ENCODE measurements at regions not wholly inside any gene's neighbourhood (a gene's known extent, or its start where the extent isn't known, plus 50 kb on each side); places are given as distances from the start of the nearest gene placed in this dataset.

GRCh38 chr4:136314686-136315085 lies 1217.6 kb downstream of the PCDH18 start:
- DNase-seq (ENCODE audit: low read depth) = no peak
- no peak for TF ChIP-seq CTCF (IDR thresholded peaks at IDR 0.05; ENCODE audit: control insufficient read depth, insufficient read depth, low read depth, low read length, missing control alignments)
- no peak overlapping the region for H3K4me3 ChIP-seq (ENCODE audit: control insufficient read depth, low read depth, low read length)

GRCh38 chr4:136311774-136312173 lies 1220.5 kb downstream of the PCDH18 start:
- no peak for TF ChIP-seq CTCF (IDR thresholded peaks at IDR 0.05; ENCODE audit: control insufficient read depth, insufficient read depth, low read depth, low read length, missing control alignments)
- no peak for DNase-seq (ENCODE audit: low read depth)
- no peak overlapping the region for H3K4me3 ChIP-seq (ENCODE audit: control insufficient read depth, low read depth, low read length)

- no peak overlapping the region for H3K4me3 ChIP-seq (ENCODE audit: control insufficient read depth, low read depth, low read length)
- TF ChIP-seq CTCF (IDR thresholded peaks at IDR 0.05; ENCODE audit: control insufficient read depth, insufficient read depth, low read depth, low read length, missing control alignments) = no peak
- no peak for DNase-seq (ENCODE audit: low read depth)
Observed at GRCh38 chr4:136307765-136308164, 1224.5 kb downstream of the PCDH18 start.

- no peak overlapping the region for H3K4me3 ChIP-seq (ENCODE audit: control insufficient read depth, low read depth, low read length)
- no peak for DNase-seq (ENCODE audit: low read depth)
- no peak for TF ChIP-seq CTCF (IDR thresholded peaks at IDR 0.05; ENCODE audit: control insufficient read depth, insufficient read depth, low read depth, low read length, missing control alignments)
Observed at GRCh38 chr4:136306361-136306760, 1225.9 kb downstream of the PCDH18 start.

GRCh38 chr4:136302566-136302965 lies 1229.7 kb downstream of the PCDH18 start:
- H3K4me3 ChIP-seq (ENCODE audit: control insufficient read depth, low read depth, low read length) = no peak overlapping the region
- no peak for TF ChIP-seq CTCF (IDR thresholded peaks at IDR 0.05; ENCODE audit: control insufficient read depth, insufficient read depth, low read depth, low read length, missing control alignments)
- no peak for DNase-seq (ENCODE audit: low read depth)

GRCh38 chr4:136301749-136302495 lies 1230.4 kb downstream of the PCDH18 start:
- TF ChIP-seq CTCF (IDR thresholded peaks at IDR 0.05; ENCODE audit: control insufficient read depth, insufficient read depth, low read depth, low read length, missing control alignments) = no peak
- no peak overlapping the region for H3K4me3 ChIP-seq (ENCODE audit: control insufficient read depth, low read depth, low read length)
- no peak for DNase-seq (ENCODE audit: low read depth)
